Smooth muscle cell (in vitro differentiated cells): ENCODE measurements at regions not wholly inside any gene's neighbourhood (a gene's known extent, or its start where the extent isn't known, plus 50 kb on each side); places are given as distances from the start of the nearest gene placed in this dataset.
A peak's percentile ranks its signal among the peaks of the same experiment; 100 is the strongest.
"Not testable (repeated sequence)": the region's sequence is repeated elsewhere in the genome, so short reads cannot be mapped to it uniquely, and the experiment has no call there.

ENCODE experiments used
- DNase-seq: peaks from one replicate; lab custom pipeline; 2025; ENCODE audit not compliant: unreplicated experiment; lab: John Stamatoyannopoulos, UW
- H2AFZ ChIP-seq: fragments of 200-600 bp; sonication (generic); 2 replicates; pipeline ENCODE4 v1.6.0; 2016; ENCODE audit warnings: antibody characterized with exemption, low read depth, mild to moderate bottlenecking
- H3F3A ChIP-seq: fragments of 200-600 bp; sonication (generic); 2 replicates; pipeline ENCODE4 v1.6.0; 2017; ENCODE audit warnings: antibody characterized with exemption, low read depth
- H3K27ac ChIP-seq: fragments of 200-600 bp; sonication (generic); 2 replicates; pipeline ENCODE4 v1.5.1; 2016; ENCODE audit warnings: low read depth, mild to moderate bottlenecking
- H3K27me3 ChIP-seq: fragments of 200-600 bp; sonication (generic); 2 replicates; pipeline ENCODE4 v1.6.1; 2016; ENCODE audit warnings: low read depth, mild to moderate bottlenecking
- H3K36me3 ChIP-seq: fragments of 200-600 bp; sonication (generic); 2 replicates; pipeline ENCODE4 v1.5.1; 2016; ENCODE audit warnings: low read depth
- H3K4me1 ChIP-seq: fragments of 200-600 bp; sonication (generic); 2 replicates; pipeline ENCODE4 v1.5.1; 2016; ENCODE audit warnings: low read depth
- H3K4me2 ChIP-seq: fragments of 200-600 bp; sonication (generic); 2 replicates; pipeline ENCODE4 v1.6.0; 2016; ENCODE audit warnings: mild to moderate bottlenecking
- H3K4me3 ChIP-seq: fragments of 200-600 bp; sonication (generic); 2 replicates; pipeline ENCODE4 v1.5.1; 2016; ENCODE audit warnings: mild to moderate bottlenecking
- H3K79me2 ChIP-seq: fragments of 200-600 bp; sonication (generic); 2 replicates; pipeline ENCODE4 v1.6.0; 2016; ENCODE audit warnings: low read depth, mild to moderate bottlenecking
- H3K9ac ChIP-seq: fragments of 200-600 bp; sonication (generic); 2 replicates; pipeline ENCODE4 v1.6.0; 2016; ENCODE audit warnings: low read depth
- H3K9me3 ChIP-seq: fragments of 200-600 bp; sonication (generic); replicated peaks from 2 replicates; pipeline ENCODE4 v1.5.1; 2016; ENCODE audit warnings: low read depth
- H4K20me1 ChIP-seq: fragments of 200-600 bp; sonication (generic); 2 replicates; pipeline ENCODE4 v1.6.0; 2016; ENCODE audit warnings: low read depth
- WGBS: methylation state at CpG from one replicate; pipeline ENCODE4 v1.1.7; 2016; ENCODE audit warnings: low lambda C conversion rate; 5-methylcytosine and 5-hydroxymethylcytosine counted together
- TF ChIP-seq, protein P1 (sequence below): fragments of 200-600 bp; sonication (generic); IDR thresholded peaks from 2 replicates; pipeline ENCODE4 v1.5.1; 2017; ENCODE audit warnings: borderline replicate concordance, mild to moderate bottlenecking, antibody characterized with exemption; ENCODE audit not compliant: insufficient read depth, poor library complexity, severe bottlenecking

GRCh38 chr5:122515210-122515609 lies 203.2 kb downstream of the SNCAIP start:
- not testable (repeated sequence) for H3F3A ChIP-seq, H3K4me1 ChIP-seq, H2AFZ ChIP-seq, H3K9me3 ChIP-seq, DNase-seq, H3K4me2 ChIP-seq, H3K79me2 ChIP-seq, H3K4me3 ChIP-seq, H3K9ac ChIP-seq, H3K27me3 ChIP-seq, H4K20me1 ChIP-seq, H3K27ac ChIP-seq, H3K36me3 ChIP-seq
- 85% methylated on average over 23 of the region's 23 CpGs for WGBS

GRCh38 chr5:122515709-122516431 lies 203.8 kb downstream of the SNCAIP start:
- DNase-seq = no peak

GRCh38 chr5:122516432-122516743 lies 204.4 kb downstream of the SNCAIP start:
- Histone ChIP-seq H3K27me3 (no peaks in the 10 kb centered on the region), H3K9ac (no peak overlapping the region), H3K27ac (no peak overlapping the region), H3K9me3 (no peaks in the 10 kb centered on the region), H3K36me3 (no peaks in the 10 kb centered on the region), H3K4me1 (no peaks in the 10 kb centered on the region), H4K20me1 (no peaks in the 10 kb centered on the region), H3K4me2 (no peak overlapping the region), H3K4me3 (no peak overlapping the region), H2AFZ (no peak overlapping the region), H3K79me2 (no peaks in the 10 kb centered on the region), H3F3A (no peaks in the 10 kb centered on the region)
- TF ChIP-seq, protein P1, sequence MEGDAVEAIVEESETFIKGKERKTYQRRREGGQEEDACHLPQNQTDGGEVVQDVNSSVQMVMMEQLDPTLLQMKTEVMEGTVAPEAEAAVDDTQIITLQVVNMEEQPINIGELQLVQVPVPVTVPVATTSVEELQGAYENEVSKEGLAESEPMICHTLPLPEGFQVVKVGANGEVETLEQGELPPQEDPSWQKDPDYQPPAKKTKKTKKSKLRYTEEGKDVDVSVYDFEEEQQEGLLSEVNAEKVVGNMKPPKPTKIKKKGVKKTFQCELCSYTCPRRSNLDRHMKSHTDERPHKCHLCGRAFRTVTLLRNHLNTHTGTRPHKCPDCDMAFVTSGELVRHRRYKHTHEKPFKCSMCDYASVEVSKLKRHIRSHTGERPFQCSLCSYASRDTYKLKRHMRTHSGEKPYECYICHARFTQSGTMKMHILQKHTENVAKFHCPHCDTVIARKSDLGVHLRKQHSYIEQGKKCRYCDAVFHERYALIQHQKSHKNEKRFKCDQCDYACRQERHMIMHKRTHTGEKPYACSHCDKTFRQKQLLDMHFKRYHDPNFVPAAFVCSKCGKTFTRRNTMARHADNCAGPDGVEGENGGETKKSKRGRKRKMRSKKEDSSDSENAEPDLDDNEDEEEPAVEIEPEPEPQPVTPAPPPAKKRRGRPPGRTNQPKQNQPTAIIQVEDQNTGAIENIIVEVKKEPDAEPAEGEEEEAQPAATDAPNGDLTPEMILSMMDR = no peak
- no peak for DNase-seq
- 66% methylated on average over 4 of the region's 4 CpGs for WGBS

More at GRCh38 chr5:122515709-122516431, 203.8 kb downstream of the SNCAIP start:
- Histone ChIP-seq H4K20me1 (no peaks in the 10 kb centered on the region), H3K27ac (no peak overlapping the region), H3K36me3 (no peaks in the 10 kb centered on the region), H3K27me3 (no peaks in the 10 kb centered on the region), H3K9ac (no peak overlapping the region), H3K4me3 (no peak overlapping the region), H3K79me2 (no peaks in the 10 kb centered on the region), H3K9me3 (no peaks in the 10 kb centered on the region), H3F3A (no peaks in the 10 kb centered on the region), H3K4me1 (no peaks in the 10 kb centered on the region), H2AFZ (no peak overlapping the region), H3K4me2 (no peak overlapping the region)
- TF ChIP-seq, protein P1 = peak; percentile 91
- 42% methylated on average over 6 of the region's 6 CpGs for WGBS

DNA sequence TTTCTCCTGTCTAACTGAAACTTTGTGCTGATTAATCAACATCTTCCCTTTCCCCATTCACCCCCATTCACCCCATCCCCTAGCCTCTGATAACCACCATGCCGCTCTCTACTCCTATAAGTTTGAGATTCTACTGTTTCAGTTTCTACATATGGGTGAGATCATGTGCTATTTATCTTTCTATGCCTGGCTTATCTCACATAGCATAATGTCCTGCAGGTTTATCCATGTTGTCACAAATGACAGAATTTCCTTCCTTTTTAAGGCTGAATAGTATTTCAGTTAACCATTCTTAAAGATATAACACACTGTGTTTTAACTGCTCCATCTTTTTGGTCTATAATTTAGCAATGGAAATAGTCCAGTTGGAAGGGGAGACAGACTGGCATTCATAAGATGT lies 205.1 kb downstream of the SNCAIP start:
- no peak for DNase-seq
- H3K9me3 ChIP-seq = no peaks in the 10 kb centered on the region
- H3K27ac ChIP-seq = no peak overlapping the region
- no peaks in the 10 kb centered on the region for H3K79me2 ChIP-seq
- H3F3A ChIP-seq = no peaks in the 10 kb centered on the region
- H2AFZ ChIP-seq = no peak overlapping the region
- H3K4me2 ChIP-seq = no peak overlapping the region
- no peak overlapping the region for H3K9ac ChIP-seq
- WGBS = 100% methylated on average over 1 of the region's 1 CpG
- no peaks in the 10 kb centered on the region for H3K4me1 ChIP-seq
- H3K27me3 ChIP-seq = no peaks in the 10 kb centered on the region
- no peak overlapping the region for H3K4me3 ChIP-seq
- no peaks in the 10 kb centered on the region for H3K36me3 ChIP-seq
- H4K20me1 ChIP-seq = no peaks in the 10 kb centered on the region
- TF ChIP-seq, protein P1 = no peak
